ENCODE measurements at regions not wholly inside any gene's neighbourhood (a gene's known extent, or its start where the extent isn't known, plus 50 kb on each side); places are given as distances from the start of the nearest gene placed in this dataset.

DNA sequence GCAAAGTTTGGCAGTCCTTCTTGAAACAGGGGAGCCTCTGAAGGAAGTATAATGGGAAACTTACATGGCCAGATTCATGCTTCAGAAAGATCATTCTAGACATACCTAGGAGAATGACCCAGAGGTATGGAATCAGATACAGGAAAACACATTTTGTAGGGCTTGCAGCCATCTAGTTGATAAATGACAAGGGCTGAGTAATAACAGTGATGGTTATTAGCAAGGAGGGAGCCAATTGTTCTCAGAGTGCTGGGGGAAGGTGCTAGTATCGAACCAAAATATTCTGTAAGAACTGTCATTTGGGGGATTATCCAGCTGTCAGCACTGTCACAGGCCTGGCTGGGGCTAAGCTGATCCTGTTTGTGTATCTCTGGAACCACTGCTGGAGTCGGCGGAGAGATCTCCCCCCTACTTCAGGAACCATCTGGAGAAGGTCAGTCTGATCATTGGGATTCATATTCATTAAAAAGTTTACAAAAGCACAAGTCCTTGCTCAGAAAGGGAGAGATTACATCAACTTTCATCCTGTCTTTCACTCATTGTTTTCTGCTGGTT, 113.8 kb upstream of the THSD7B start:
- no peaks in the 10 kb centered on the region for H3K4me1 Mint-ChIP-seq
- no peaks in the 10 kb centered on the region for H3K9me3 Mint-ChIP-seq (ENCODE audit: low read depth)
- DNase-seq (no peak), ATAC-seq (no peak)
- intact Hi-C loops (cut with DNase I, micrococcal nuclease) = loop anchor here in 1 of 2 experiments (10.0 kb wide), 1 partner anchor 227 kb away; no protein-coding TSS in a partner anchor
- H3K27ac Mint-ChIP-seq = no peak overlapping the region
- H3K27me3 Mint-ChIP-seq = peaks cover 9% of the 10 kb centered on the region
- H3K4me3 Mint-ChIP-seq = no peak overlapping the region
- H3K36me3 Mint-ChIP-seq (ENCODE audit: low read depth) = no peaks in the 10 kb centered on the region
- ChIA-PET CTCF (no interaction called here), POLR2A (no interaction called here)

DNA sequence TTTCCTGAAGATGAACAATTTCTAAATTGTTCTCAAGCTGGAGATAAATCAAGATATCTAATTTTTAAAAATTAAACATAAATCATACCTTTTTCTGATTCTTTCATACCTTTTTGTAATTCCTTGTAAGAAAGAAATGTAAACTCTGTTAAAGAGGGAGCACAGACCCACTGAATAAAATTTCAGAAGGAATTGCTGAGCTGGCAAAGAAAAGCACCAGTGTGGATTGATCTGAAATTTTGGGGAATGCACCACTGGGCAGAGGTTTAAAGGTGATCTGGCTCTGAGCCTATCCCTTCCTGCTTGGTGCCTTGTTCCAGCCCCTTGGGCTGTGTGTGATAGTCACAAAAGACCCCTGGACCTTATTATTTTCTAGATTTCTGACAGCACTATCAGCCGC, 118.3 kb upstream of the THSD7B start:
- Mint-ChIP-seq H3K9me3 (ENCODE audit: low read depth) (no peaks in the 10 kb centered on the region), H3K4me1 (no peaks in the 10 kb centered on the region), H3K27me3 (peaks cover 5% of the 10 kb centered on the region), H3K36me3 (ENCODE audit: low read depth) (no peaks in the 10 kb centered on the region), H3K4me3 (no peak overlapping the region), H3K27ac (no peak overlapping the region)
- ChIA-PET POLR2A (no interaction called here), CTCF (no interaction called here)
- ATAC-seq (no peak), DNase-seq (no peak)
- intact Hi-C loops (cut with DNase I, micrococcal nuclease) = no loop called here

DNA sequence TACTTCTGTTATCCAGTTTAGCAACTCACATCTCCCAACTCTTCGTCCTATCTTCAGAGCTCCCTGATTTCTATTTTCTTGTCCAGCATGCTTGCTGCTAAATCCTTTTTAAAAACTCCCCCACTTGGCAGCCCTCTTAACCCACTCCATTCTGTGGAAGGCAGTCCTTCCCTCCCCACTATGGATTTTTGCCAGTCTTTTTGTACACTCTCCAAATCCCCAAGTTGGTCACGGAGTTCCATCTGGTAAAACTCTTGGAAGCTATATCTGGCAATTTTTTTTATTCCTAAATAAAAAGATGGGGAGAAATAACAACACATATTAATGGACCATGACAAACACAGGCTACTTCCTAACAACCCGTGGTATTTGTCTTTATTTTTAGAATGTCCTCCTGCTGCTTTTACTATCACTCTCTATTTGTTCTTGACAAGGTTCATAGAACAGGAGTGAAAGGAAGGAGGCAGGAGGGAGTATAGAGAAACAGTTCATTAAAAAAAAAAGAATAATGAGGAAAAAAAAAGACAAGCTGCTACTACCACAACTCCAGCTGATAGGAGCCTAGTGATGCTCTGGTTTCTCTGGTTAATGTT, 120.0 kb upstream of the THSD7B start:
- ATAC-seq (no peak), DNase-seq (no peak)
- H3K27me3 Mint-ChIP-seq = peaks cover 5% of the 10 kb centered on the region
- intact Hi-C loops (cut with DNase I, micrococcal nuclease) = no loop called here
- no peaks in the 10 kb centered on the region for H3K9me3 Mint-ChIP-seq (ENCODE audit: low read depth)
- POLR2A ChIA-PET = interaction anchor here (0.6 kb wide), 1 partner anchor 543 kb away, joined by 6 read pairs; no protein-coding TSS in a partner anchor
- CTCF ChIA-PET = no interaction called here
- H3K4me1 Mint-ChIP-seq = no peaks in the 10 kb centered on the region
- H3K4me3 Mint-ChIP-seq = no peak overlapping the region
- H3K27ac Mint-ChIP-seq = no peak overlapping the region
- H3K36me3 Mint-ChIP-seq (ENCODE audit: low read depth) = no peaks in the 10 kb centered on the region

DNA sequence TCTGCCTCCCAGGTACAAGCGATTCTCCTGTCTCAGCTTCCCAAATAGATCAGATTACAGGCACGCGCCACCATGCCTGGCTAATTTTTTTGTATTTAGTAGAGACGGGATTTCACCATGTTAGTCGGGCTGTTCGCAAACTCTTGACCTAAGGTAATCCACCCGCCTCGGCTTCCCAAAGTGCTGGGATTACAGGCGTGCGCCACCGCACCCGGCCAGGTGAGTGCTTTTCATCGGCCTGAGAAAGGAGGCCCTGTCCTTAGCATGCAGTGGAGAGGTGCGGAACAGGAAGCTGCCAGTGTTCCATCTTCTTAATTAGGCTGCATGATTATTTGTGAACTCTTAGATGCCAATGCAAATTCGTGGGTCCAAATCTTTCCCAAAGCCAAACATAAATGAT, 125.7 kb upstream of the THSD7B start:
- H3K27ac Mint-ChIP-seq = no peak overlapping the region
- no peak overlapping the region for H3K4me3 Mint-ChIP-seq
- DNase-seq (no peak), ATAC-seq (no peak)
- ChIA-PET POLR2A (no interaction called here), CTCF (no interaction called here)
- intact Hi-C loops (cut with DNase I, micrococcal nuclease) = no loop called here
- H3K4me1 Mint-ChIP-seq = no peaks in the 10 kb centered on the region
- H3K9me3 Mint-ChIP-seq (ENCODE audit: low read depth) = no peaks in the 10 kb centered on the region
- no peaks in the 10 kb centered on the region for H3K27me3 Mint-ChIP-seq
- no peaks in the 10 kb centered on the region for H3K36me3 Mint-ChIP-seq (ENCODE audit: low read depth)

DNA sequence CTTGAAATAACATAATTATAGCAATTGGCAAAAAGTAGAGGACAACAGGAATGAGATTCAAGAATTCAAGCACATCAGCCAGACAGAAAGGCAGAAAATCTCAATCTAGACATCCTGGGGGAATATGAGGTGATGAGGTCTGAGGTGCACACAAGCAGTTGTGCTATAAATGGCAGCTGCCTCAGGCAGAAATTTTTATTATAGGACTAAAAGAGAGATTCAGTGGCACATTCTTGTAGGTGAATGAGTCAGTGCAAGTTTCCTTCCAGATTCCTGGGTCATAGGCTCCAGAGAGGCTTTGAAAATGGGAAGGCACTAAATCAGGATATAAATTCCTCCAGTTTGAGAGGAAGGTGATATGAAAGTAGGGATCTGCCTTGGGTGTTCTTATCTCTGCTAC, 127.2 kb upstream of the THSD7B start:
- POLR2A ChIA-PET = no interaction called here
- no peak for ATAC-seq

DNA sequence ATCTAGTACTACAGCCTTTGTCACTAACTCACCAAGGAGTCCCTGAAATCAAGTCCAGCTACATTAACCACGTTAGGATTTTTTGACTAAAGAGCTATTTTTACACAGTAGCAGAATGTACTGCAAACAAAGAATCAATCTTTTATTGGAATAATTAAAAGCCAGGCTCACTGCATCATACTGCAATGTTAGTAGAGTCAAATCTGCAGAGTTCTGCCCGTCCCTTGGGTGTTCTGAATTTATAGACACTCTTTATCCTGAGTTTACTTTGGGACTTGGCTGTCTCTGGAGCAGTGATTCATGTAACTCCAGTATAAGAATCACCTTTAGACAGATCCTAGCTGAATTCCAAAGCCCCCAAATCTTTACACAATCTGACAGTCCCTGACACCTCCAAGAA, 127.9 kb upstream of the THSD7B start:
- no peak overlapping the region for H3K4me3 Mint-ChIP-seq
- DNase-seq = no peak
- no peak for ATAC-seq
- H3K4me1 Mint-ChIP-seq = no peaks in the 10 kb centered on the region
- H3K36me3 Mint-ChIP-seq (ENCODE audit: low read depth) = no peaks in the 10 kb centered on the region
- no peaks in the 10 kb centered on the region for H3K9me3 Mint-ChIP-seq (ENCODE audit: low read depth)
- ChIA-PET CTCF (no interaction called here), POLR2A (no interaction called here)
- intact Hi-C loops (cut with DNase I, micrococcal nuclease) = no loop called here
- H3K27ac Mint-ChIP-seq = no peak overlapping the region
- H3K27me3 Mint-ChIP-seq = peaks cover 3% of the 10 kb centered on the region

More for the DNA sequence above, 127.2 kb upstream of the THSD7B start:
- peaks cover 3% of the 10 kb centered on the region for H3K27me3 Mint-ChIP-seq
- H3K27ac Mint-ChIP-seq = no peak overlapping the region
- H3K36me3 Mint-ChIP-seq (ENCODE audit: low read depth) = no peaks in the 10 kb centered on the region
- intact Hi-C loops (cut with DNase I, micrococcal nuclease) = no loop called here
- CTCF ChIA-PET = no interaction called here
- no peaks in the 10 kb centered on the region for H3K4me1 Mint-ChIP-seq
- no peak for DNase-seq
- H3K9me3 Mint-ChIP-seq (ENCODE audit: low read depth) = no peaks in the 10 kb centered on the region
- H3K4me3 Mint-ChIP-seq = no peak overlapping the region

DNA sequence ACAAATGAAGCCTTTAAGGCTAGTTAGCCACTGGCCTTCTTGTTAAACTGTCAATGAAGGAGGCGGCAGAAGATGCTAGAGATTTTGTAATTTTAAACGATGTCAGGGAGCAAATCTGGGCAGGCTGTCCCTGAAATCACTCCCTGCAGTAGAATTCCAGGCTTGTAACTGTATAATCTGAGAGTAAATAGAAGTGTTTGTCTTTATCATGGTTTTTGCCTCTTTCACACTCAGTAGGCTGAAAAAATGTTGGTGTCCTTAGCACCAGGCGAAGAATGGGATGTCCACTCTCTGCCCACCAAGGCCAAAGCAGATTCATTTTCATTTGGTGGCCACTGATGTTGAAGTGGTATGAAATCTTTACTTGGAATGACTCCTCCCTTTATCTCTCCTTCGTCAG, 136.9 kb upstream of the THSD7B start:
- ATAC-seq (no peak), DNase-seq (no peak)
- ChIA-PET CTCF (no interaction called here), POLR2A (no interaction called here)
- Mint-ChIP-seq H3K4me1 (no peaks in the 10 kb centered on the region), H3K4me3 (no peak overlapping the region), H3K9me3 (ENCODE audit: low read depth) (no peaks in the 10 kb centered on the region), H3K36me3 (ENCODE audit: low read depth) (no peaks in the 10 kb centered on the region), H3K27ac (no peak overlapping the region), H3K27me3 (peaks cover 2% of the 10 kb centered on the region)
- intact Hi-C loops (cut with DNase I, micrococcal nuclease) = no loop called here

DNA sequence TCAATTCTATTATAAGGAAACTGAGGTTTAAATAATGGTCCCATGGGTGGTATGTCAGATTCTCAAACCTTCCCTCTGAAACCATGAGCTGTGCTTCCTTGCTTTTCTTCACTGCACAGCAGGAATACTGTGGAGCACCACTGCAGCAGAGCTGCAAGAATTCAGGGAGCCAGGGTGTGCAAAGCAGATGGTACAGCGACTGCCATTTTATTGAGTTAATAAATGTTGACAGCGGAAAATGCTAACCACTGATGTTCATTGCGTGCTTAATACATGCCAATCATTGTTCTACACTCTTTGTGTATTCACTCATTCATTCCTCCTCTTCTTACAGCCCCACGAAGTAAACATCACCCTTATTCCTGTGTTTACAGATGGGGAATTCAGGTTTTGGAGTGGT, 152.2 kb upstream of the THSD7B start:
- intact Hi-C loops (cut with DNase I, micrococcal nuclease) = no loop called here
- Mint-ChIP-seq H3K27ac (no peak overlapping the region), H3K27me3 (peaks cover under 1% of the 10 kb centered on the region), H3K9me3 (ENCODE audit: low read depth) (no peaks in the 10 kb centered on the region), H3K4me1 (no peaks in the 10 kb centered on the region), H3K36me3 (ENCODE audit: low read depth) (no peaks in the 10 kb centered on the region), H3K4me3 (no peak overlapping the region)
- ATAC-seq (no peak), DNase-seq (no peak)
- CTCF ChIA-PET = no interaction called here
- POLR2A ChIA-PET = no interaction called here

DNA sequence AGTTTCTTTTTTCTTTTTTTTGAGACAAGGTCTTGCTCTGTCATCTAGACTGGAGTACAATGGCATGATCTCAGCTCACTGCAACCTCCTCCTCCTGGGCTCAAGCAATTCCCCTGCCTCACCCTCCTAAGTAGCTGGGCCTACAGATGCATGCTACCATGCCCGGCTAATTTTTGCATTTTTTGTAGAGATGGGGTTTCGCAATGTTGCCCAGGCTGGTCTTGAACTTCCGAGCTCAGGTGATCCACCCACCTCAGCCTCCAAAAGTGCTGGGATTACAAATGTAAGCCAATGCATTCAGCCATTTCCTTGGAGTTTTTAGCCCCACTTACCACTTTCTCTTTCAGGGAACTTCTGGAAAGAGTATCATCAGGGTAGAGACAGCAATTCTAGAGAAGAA, 153.3 kb upstream of the THSD7B start:
- CTCF ChIA-PET = no interaction called here
- H3K27ac Mint-ChIP-seq = no peak overlapping the region
- POLR2A ChIA-PET = no interaction called here
- DNase-seq (no peak), ATAC-seq (no peak)
- intact Hi-C loops (cut with DNase I, micrococcal nuclease) = no loop called here
- no peak overlapping the region for H3K4me3 Mint-ChIP-seq
- H3K4me1 Mint-ChIP-seq = no peaks in the 10 kb centered on the region
- H3K27me3 Mint-ChIP-seq = peaks cover 6% of the 10 kb centered on the region
- no peaks in the 10 kb centered on the region for H3K9me3 Mint-ChIP-seq (ENCODE audit: low read depth)
- H3K36me3 Mint-ChIP-seq (ENCODE audit: low read depth) = no peaks in the 10 kb centered on the region

DNA sequence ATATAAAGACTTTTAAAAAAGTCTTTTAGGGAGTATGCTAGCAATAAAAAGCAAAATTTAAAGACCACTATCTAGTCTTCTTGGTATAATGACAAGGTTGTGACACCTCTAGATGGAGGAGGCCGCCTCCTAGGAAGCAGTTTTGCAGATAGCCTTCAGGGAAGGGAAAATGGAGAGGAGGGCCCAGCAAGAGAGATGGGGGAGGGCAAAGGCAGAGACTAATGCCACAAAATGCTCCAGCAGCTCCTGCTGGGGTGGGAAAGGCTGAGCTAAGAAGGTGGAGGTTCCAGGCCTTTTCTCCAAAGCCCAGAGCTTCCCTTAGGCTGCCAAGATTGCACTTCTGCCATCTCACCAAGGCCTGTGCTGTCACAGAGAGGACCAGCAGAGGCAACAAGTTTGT, 153.9 kb upstream of the THSD7B start:
- Mint-ChIP-seq H3K4me3 (no peak overlapping the region), H3K9me3 (ENCODE audit: low read depth) (no peaks in the 10 kb centered on the region), H3K4me1 (no peaks in the 10 kb centered on the region), H3K27ac (no peak overlapping the region), H3K27me3 (peaks cover 6% of the 10 kb centered on the region), H3K36me3 (ENCODE audit: low read depth) (no peaks in the 10 kb centered on the region)
- no peak for ATAC-seq
- CTCF ChIA-PET = interaction anchor here (1.1 kb wide), 1 partner anchor 188 kb away, joined by 3 read pairs; no protein-coding TSS in a partner anchor
- DNase-seq = no peak
- intact Hi-C loops (cut with DNase I, micrococcal nuclease) = no loop called here
- POLR2A ChIA-PET = interaction anchor here (0.7 kb wide), 1 partner anchor 21 kb away, joined by 3 read pairs; no protein-coding TSS in a partner anchor

DNA sequence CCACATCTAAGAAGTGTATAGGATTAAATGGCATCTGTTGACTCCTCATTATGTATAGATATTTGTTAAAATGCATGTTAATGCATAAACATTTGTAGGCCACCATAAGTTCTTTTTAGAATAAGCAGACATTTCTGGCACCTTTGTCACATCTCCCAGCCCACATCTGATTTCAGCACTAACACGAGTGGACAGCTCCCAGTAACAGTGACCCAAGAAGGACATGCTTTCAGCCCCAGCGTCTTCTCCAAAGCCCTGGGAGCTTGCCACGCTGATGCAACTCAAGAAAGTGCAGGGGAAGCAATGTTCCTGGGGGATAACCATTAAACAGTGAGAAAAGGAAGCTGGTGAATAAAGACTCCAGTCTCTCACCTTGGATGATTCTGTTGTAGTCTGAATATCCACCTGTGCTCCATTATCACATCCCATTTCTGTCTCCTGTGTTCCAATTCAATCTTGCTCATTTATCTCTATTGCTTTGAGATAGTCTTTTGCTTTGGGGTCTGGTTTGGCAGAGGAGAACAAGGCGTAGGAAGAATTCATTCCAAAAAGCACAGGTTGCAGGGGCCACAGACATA, 182.6 kb upstream of the THSD7B start:
- ChIA-PET CTCF (interaction anchor here (0.6 kb wide), 1 partner anchor 264 kb away, joined by 4 read pairs; no protein-coding TSS in a partner anchor), POLR2A (no interaction called here)
- ATAC-seq (no peak), DNase-seq (peak; percentile 41)
- Mint-ChIP-seq H3K36me3 (ENCODE audit: low read depth) (no peaks in the 10 kb centered on the region), H3K9me3 (ENCODE audit: low read depth) (no peaks in the 10 kb centered on the region), H3K27me3 (peaks cover 4% of the 10 kb centered on the region), H3K4me1 (no peaks in the 10 kb centered on the region), H3K27ac (no peak overlapping the region), H3K4me3 (no peak overlapping the region)
- intact Hi-C loops (cut with DNase I, micrococcal nuclease) = no loop called here

DNA sequence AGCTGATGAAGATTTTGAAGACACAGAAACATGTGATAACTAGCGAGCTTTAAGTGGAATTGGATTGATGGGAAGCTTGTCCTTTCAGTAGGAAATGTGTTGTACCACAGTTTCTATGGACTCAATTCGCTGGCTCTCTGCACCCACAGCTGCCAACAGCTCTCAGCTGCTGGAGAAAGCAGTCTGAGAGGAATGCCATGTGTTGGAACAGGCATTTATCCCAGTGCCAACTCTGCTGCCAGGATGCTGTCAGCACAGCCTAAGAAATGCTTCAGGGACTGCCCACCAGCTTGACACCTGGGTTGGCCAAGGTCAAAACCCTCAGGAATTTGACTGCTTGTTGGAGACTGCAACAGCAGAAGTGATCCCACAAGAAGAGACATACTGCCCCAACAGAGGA, 193.0 kb upstream of the THSD7B start:
- Mint-ChIP-seq H3K4me3 (no peak overlapping the region), H3K9me3 (ENCODE audit: low read depth) (no peaks in the 10 kb centered on the region), H3K4me1 (no peaks in the 10 kb centered on the region), H3K36me3 (ENCODE audit: low read depth) (no peaks in the 10 kb centered on the region), H3K27ac (no peak overlapping the region), H3K27me3 (no peaks in the 10 kb centered on the region)
- POLR2A ChIA-PET = no interaction called here
- intact Hi-C loops (cut with DNase I, micrococcal nuclease) = no loop called here
- CTCF ChIA-PET = no interaction called here
- no peak for DNase-seq
- ATAC-seq = no peak

All from activated CD4-positive, alpha-beta T cell treated with anti-CD3 and anti-CD28 coated beads for 36 hours (primary cell).